Smooth muscle cell (in vitro differentiated cells): ENCODE measurements at regions not wholly inside any gene's neighbourhood (a gene's known extent, or its start where the extent isn't known, plus 50 kb on each side); places are given as distances from the start of the nearest gene placed in this dataset.

Source experiments
- DNase-seq: peaks from one replicate; lab custom pipeline; 2025; ENCODE audit not compliant: unreplicated experiment; lab: John Stamatoyannopoulos, UW
- H2AFZ ChIP-seq: fragments of 200-600 bp; sonication (generic); 2 replicates; pipeline ENCODE4 v1.6.0; 2016; ENCODE audit warnings: antibody characterized with exemption, low read depth, mild to moderate bottlenecking
- H3F3A ChIP-seq: fragments of 200-600 bp; sonication (generic); 2 replicates; pipeline ENCODE4 v1.6.0; 2017; ENCODE audit warnings: antibody characterized with exemption, low read depth
- H3K27ac ChIP-seq: fragments of 200-600 bp; sonication (generic); 2 replicates; pipeline ENCODE4 v1.5.1; 2016; ENCODE audit warnings: low read depth, mild to moderate bottlenecking
- H3K27me3 ChIP-seq: fragments of 200-600 bp; sonication (generic); 2 replicates; pipeline ENCODE4 v1.6.1; 2016; ENCODE audit warnings: low read depth, mild to moderate bottlenecking
- H3K36me3 ChIP-seq: fragments of 200-600 bp; sonication (generic); 2 replicates; pipeline ENCODE4 v1.5.1; 2016; ENCODE audit warnings: low read depth
- H3K4me1 ChIP-seq: fragments of 200-600 bp; sonication (generic); 2 replicates; pipeline ENCODE4 v1.5.1; 2016; ENCODE audit warnings: low read depth
- H3K4me2 ChIP-seq: fragments of 200-600 bp; sonication (generic); 2 replicates; pipeline ENCODE4 v1.6.0; 2016; ENCODE audit warnings: mild to moderate bottlenecking
- H3K4me3 ChIP-seq: fragments of 200-600 bp; sonication (generic); 2 replicates; pipeline ENCODE4 v1.5.1; 2016; ENCODE audit warnings: mild to moderate bottlenecking
- H3K79me2 ChIP-seq: fragments of 200-600 bp; sonication (generic); 2 replicates; pipeline ENCODE4 v1.6.0; 2016; ENCODE audit warnings: low read depth, mild to moderate bottlenecking
- H3K9ac ChIP-seq: fragments of 200-600 bp; sonication (generic); 2 replicates; pipeline ENCODE4 v1.6.0; 2016; ENCODE audit warnings: low read depth
- H3K9me3 ChIP-seq: fragments of 200-600 bp; sonication (generic); replicated peaks from 2 replicates; pipeline ENCODE4 v1.5.1; 2016; ENCODE audit warnings: low read depth
- H4K20me1 ChIP-seq: fragments of 200-600 bp; sonication (generic); 2 replicates; pipeline ENCODE4 v1.6.0; 2016; ENCODE audit warnings: low read depth
- WGBS: methylation state at CpG from one replicate; pipeline ENCODE4 v1.1.7; 2016; ENCODE audit warnings: low lambda C conversion rate; 5-methylcytosine and 5-hydroxymethylcytosine counted together
- TF ChIP-seq, protein P1 (sequence below): fragments of 200-600 bp; sonication (generic); IDR thresholded peaks from 2 replicates; pipeline ENCODE4 v1.5.1; 2017; ENCODE audit warnings: borderline replicate concordance, mild to moderate bottlenecking, antibody characterized with exemption; ENCODE audit not compliant: insufficient read depth, poor library complexity, severe bottlenecking

DNA sequence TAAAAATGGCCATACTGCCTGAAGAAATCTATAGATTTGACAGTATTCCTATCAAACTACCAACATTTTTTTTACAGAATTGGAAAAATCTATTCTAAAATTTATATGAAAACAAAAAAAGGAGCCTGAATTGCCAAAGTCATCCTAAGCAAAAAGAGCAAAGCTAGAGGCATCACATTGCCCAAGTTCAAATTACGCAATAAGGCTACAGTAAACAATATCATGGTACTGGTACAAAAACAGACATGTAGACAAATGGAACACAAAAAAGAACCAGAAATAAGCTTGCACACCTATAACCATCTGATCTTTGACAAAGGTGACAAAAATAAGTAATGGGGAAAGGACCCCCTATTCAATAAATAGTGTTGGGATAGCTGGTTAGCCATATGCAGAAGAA, 50.2 kb upstream of the THSD7B start:
- Histone ChIP-seq H2AFZ (no peak overlapping the region), H3K9ac (no peak overlapping the region), H3F3A (no peaks in the 10 kb centered on the region), H3K79me2 (no peaks in the 10 kb centered on the region), H3K4me1 (no peaks in the 10 kb centered on the region), H3K36me3 (no peaks in the 10 kb centered on the region), H3K27me3 (no peaks in the 10 kb centered on the region), H3K9me3 (no peaks in the 10 kb centered on the region), H4K20me1 (no peaks in the 10 kb centered on the region), H3K27ac (no peak overlapping the region), H3K4me2 (no peak overlapping the region), H3K4me3 (no peak overlapping the region)
- TF ChIP-seq, protein P1, sequence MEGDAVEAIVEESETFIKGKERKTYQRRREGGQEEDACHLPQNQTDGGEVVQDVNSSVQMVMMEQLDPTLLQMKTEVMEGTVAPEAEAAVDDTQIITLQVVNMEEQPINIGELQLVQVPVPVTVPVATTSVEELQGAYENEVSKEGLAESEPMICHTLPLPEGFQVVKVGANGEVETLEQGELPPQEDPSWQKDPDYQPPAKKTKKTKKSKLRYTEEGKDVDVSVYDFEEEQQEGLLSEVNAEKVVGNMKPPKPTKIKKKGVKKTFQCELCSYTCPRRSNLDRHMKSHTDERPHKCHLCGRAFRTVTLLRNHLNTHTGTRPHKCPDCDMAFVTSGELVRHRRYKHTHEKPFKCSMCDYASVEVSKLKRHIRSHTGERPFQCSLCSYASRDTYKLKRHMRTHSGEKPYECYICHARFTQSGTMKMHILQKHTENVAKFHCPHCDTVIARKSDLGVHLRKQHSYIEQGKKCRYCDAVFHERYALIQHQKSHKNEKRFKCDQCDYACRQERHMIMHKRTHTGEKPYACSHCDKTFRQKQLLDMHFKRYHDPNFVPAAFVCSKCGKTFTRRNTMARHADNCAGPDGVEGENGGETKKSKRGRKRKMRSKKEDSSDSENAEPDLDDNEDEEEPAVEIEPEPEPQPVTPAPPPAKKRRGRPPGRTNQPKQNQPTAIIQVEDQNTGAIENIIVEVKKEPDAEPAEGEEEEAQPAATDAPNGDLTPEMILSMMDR, result no peak
- 92% methylated on average over 1 of the region's 1 CpG for WGBS
- no peak for DNase-seq

DNA sequence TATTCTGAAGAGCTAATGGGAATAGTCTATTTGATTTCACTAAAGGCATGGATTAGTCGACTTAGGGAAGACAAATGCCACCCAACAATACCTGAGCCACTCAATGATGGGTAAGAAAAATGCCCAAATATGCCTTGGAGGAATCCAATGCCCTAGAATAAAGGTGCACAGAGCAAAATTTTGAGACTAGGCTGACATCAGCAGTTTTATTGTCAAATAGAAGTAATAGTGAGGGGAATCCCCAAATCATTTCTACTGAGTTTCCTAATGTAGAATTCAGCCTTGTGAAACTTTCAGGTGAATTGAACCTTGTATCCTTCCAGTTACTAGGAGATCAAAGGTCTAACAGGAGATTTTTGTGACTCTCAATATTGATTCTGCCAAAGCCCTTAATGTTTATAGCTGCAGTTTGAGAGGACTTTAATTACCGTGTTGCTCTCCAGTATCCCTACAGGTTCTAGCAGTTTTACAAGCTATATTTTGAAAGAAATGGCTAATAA, 50.8 kb upstream of the THSD7B start:
- no peaks in the 10 kb centered on the region for H3F3A ChIP-seq
- no peak overlapping the region for H2AFZ ChIP-seq
- 77% methylated on average over 2 of the region's 2 CpGs for WGBS
- no peak overlapping the region for H3K4me3 ChIP-seq
- H3K9ac ChIP-seq, result no peak overlapping the region
- no peaks in the 10 kb centered on the region for H3K79me2 ChIP-seq
- DNase-seq, result no peak
- no peaks in the 10 kb centered on the region for H3K27me3 ChIP-seq
- TF ChIP-seq, protein P1, result no peak
- H3K4me1 ChIP-seq, result no peaks in the 10 kb centered on the region
- no peaks in the 10 kb centered on the region for H3K36me3 ChIP-seq
- no peak overlapping the region for H3K27ac ChIP-seq
- no peaks in the 10 kb centered on the region for H4K20me1 ChIP-seq
- H3K9me3 ChIP-seq, result no peaks in the 10 kb centered on the region
- H3K4me2 ChIP-seq, result no peak overlapping the region

DNA sequence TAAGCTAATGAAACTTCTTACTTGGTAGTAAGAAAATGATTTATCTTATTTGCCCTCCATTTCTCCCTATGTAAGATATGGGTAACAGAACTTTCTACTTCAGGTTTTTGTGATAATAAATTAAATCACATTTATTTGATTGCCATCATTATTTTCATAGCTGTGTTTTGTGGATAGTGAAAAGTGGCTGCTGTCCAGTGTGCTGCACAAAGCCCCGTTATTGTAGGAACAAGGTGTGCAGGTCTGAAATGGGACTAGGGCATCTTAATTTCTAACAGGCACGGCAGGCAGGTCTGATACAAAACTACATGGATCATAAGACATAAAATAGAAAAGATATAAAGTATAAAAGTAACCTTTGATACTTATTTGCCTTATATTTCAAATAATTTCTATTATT, 51.6 kb upstream of the THSD7B start:
- Histone ChIP-seq H3K79me2 (no peaks in the 10 kb centered on the region), H3K36me3 (no peaks in the 10 kb centered on the region), H3K4me2 (no peak overlapping the region), H3F3A (no peaks in the 10 kb centered on the region), H2AFZ (no peak overlapping the region), H3K4me1 (no peaks in the 10 kb centered on the region), H3K27ac (no peak overlapping the region), H3K9me3 (no peaks in the 10 kb centered on the region), H3K9ac (no peak overlapping the region), H3K27me3 (no peaks in the 10 kb centered on the region), H3K4me3 (no peak overlapping the region), H4K20me1 (no peaks in the 10 kb centered on the region)
- no peak for DNase-seq
- 33% methylated on average over 2 of the region's 2 CpGs for WGBS
- TF ChIP-seq, protein P1, result no peak

DNA sequence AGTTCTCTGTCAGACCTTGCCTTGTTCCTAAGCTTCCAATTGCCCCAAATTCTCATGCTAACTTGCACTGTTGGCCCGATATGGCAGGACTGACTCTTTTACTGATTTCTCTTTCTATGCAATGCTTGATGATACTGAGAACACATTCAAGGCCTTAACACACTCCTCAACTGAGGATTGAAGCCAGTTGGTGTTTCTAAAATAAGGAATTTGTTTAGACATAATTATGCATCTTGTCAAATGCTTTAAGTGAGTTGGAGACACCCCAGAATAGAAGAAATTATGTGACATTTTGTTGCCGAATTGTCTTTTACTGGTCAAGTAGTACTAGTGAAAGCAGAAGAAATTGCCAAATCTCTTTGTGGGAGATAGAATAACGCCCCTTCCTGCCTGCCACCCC, 60.0 kb upstream of the THSD7B start:
- Histone ChIP-seq H3K79me2 (no peaks in the 10 kb centered on the region), H3K4me3 (no peak overlapping the region), H3K36me3 (no peaks in the 10 kb centered on the region), H3K9ac (no peak overlapping the region), H3K4me2 (no peak overlapping the region), H2AFZ (no peak overlapping the region), H3K4me1 (no peaks in the 10 kb centered on the region), H3K27ac (no peak overlapping the region), H3F3A (no peaks in the 10 kb centered on the region), H4K20me1 (no peaks in the 10 kb centered on the region), H3K9me3 (no peaks in the 10 kb centered on the region), H3K27me3 (no peaks in the 10 kb centered on the region)
- TF ChIP-seq, protein P1, result no peak
- WGBS, result 72% methylated on average over 3 of the region's 3 CpGs
- DNase-seq, result no peak
